ENCODE measurements at regions not wholly inside any gene's neighbourhood (a gene's known extent, or its start where the extent isn't known, plus 50 kb on each side); places are given as distances from the start of the nearest gene placed in this dataset.

- TF ChIP-seq EP300 (IDR thresholded peaks at IDR 0.05) (no peak), CTCF (IDR thresholded peaks at IDR 0.05) (no peak)
Measured at GRCh38 chr7:24402655-24403054, 118.7 kb downstream of the NPY start.

All from ovary (tissue), 3 donors.